ENCODE measurements at regions not wholly inside any gene's neighbourhood (a gene's known extent, or its start where the extent isn't known, plus 50 kb on each side); places are given as distances from the start of the nearest gene placed in this dataset.

GRCh38 chr2:236747925-236748324 is 178.3 kb downstream of the ACKR3 start:
- no peak for TF ChIP-seq PKNOX1 (IDR thresholded peaks at IDR 0.05)
- no peak for TF ChIP-seq FOXK2 (IDR thresholded peaks at IDR 0.05)
- no peak for TF ChIP-seq CTBP1 (IDR thresholded peaks at IDR 0.05; ENCODE audit: borderline replicate concordance)
- TF ChIP-seq L3MBTL2 (conservative IDR thresholded peaks at IDR 0.05) = no peak
- TF ChIP-seq ZNF384 (IDR thresholded peaks at IDR 0.05) = no peak
- TF ChIP-seq NFRKB (IDR thresholded peaks at IDR 0.05) = no peak
- POLR2A ChIA-PET = no interaction called here
- DNase-seq (ENCODE audit: extremely low spot score) = no peak
- CTCF ChIA-PET = no interaction called here

- POLR2A ChIA-PET = no interaction called here
- TF ChIP-seq L3MBTL2 (conservative IDR thresholded peaks at IDR 0.05) = no peak
- no peak for TF ChIP-seq LEF1 (IDR thresholded peaks at IDR 0.05; ENCODE audit: borderline replicate concordance)
- TF ChIP-seq FOXA1 (IDR thresholded peaks at IDR 0.05) = no peak
- no peak for TF ChIP-seq ZNF384 (IDR thresholded peaks at IDR 0.05)
- DNase-seq (ENCODE audit: extremely low spot score) = no peak
- CTCF ChIA-PET = no interaction called here
Measured at GRCh38 chr2:236748385-236748784, 178.8 kb downstream of the ACKR3 start.

DNA sequence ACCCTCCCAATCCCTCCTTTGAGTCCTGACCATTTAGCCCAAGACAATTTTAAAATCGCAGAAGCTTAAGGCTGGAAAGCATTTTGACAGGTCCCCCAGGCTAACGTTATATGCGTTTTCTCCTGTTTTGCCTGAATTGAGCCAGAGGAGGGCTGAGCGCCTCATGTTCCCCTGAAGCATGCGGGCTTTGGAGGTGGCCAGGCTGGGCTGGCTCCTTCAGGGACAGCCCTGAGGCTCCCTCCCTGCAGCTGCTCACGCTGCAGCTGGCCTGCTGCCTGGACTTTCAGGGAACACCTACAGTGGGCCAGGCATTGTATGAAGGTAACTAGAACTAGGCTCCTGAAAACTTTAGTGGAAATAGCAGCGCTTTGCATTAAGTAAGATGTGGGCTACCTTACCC is 179.2 kb downstream of the ACKR3 start:
- TF ChIP-seq CTBP1 (IDR thresholded peaks at IDR 0.05; ENCODE audit: borderline replicate concordance) (no peak), NFRKB (IDR thresholded peaks at IDR 0.05) (no peak), ZNF384 (IDR thresholded peaks at IDR 0.05) (no peak), FOXK2 (IDR thresholded peaks at IDR 0.05) (no peak), PKNOX1 (IDR thresholded peaks at IDR 0.05) (no peak), LEF1 (IDR thresholded peaks at IDR 0.05; ENCODE audit: borderline replicate concordance) (no peak), ELF4 (IDR thresholded peaks at IDR 0.05) (no peak), SP1 (IDR thresholded peaks at IDR 0.05) (no peak), HDGF (IDR thresholded peaks at IDR 0.05; ENCODE audit: borderline replicate concordance) (no peak), FOXM1 (IDR thresholded peaks at IDR 0.05; ENCODE audit: borderline replicate concordance) (no peak), TARDBP (IDR thresholded peaks at IDR 0.05) (no peak), FOXA1 (IDR thresholded peaks at IDR 0.05) (no peak), BHLHE40 (IDR thresholded peaks at IDR 0.05; ENCODE audit: borderline replicate concordance) (no peak), ARNT (IDR thresholded peaks at IDR 0.05) (no peak)
- ChIA-PET POLR2A (no interaction called here), CTCF (no interaction called here)
- no peak for DNase-seq (ENCODE audit: extremely low spot score)

- ChIA-PET POLR2A (no interaction called here), CTCF (no interaction called here)
- TF ChIP-seq NFRKB (IDR thresholded peaks at IDR 0.05) = no peak
- DNase-seq (ENCODE audit: extremely low spot score) = no peak
Measured at GRCh38 chr2:236749346-236749745, 179.7 kb downstream of the ACKR3 start.

GRCh38 chr2:236752096-236752495 is 182.5 kb downstream of the ACKR3 start:
- ChIA-PET CTCF (no interaction called here), POLR2A (no interaction called here)
- TF ChIP-seq NFRKB (IDR thresholded peaks at IDR 0.05) = no peak
- no peak for TF ChIP-seq L3MBTL2 (conservative IDR thresholded peaks at IDR 0.05)
- no peak for TF ChIP-seq ZNF384 (IDR thresholded peaks at IDR 0.05)
- TF ChIP-seq LEF1 (IDR thresholded peaks at IDR 0.05; ENCODE audit: borderline replicate concordance) = no peak
- no peak for TF ChIP-seq SUZ12 (IDR thresholded peaks at IDR 0.05)
- TF ChIP-seq SP1 (IDR thresholded peaks at IDR 0.05) = no peak
- TF ChIP-seq PKNOX1 (IDR thresholded peaks at IDR 0.05) = no peak
- TF ChIP-seq BHLHE40 (IDR thresholded peaks at IDR 0.05; ENCODE audit: borderline replicate concordance) = no peak
- no peak for TF ChIP-seq ARNT (IDR thresholded peaks at IDR 0.05)
- TF ChIP-seq ELF4 (IDR thresholded peaks at IDR 0.05) = no peak
- TF ChIP-seq FOXA1 (IDR thresholded peaks at IDR 0.05) = no peak
- TF ChIP-seq FOXM1 (IDR thresholded peaks at IDR 0.05; ENCODE audit: borderline replicate concordance) = no peak
- no peak for TF ChIP-seq HDGF (IDR thresholded peaks at IDR 0.05; ENCODE audit: borderline replicate concordance)
- no peak for TF ChIP-seq CTBP1 (IDR thresholded peaks at IDR 0.05; ENCODE audit: borderline replicate concordance)
- TF ChIP-seq FOXK2 (IDR thresholded peaks at IDR 0.05) = no peak
- no peak for TF ChIP-seq TARDBP (IDR thresholded peaks at IDR 0.05)
- no peak for DNase-seq (ENCODE audit: extremely low spot score)

DNA sequence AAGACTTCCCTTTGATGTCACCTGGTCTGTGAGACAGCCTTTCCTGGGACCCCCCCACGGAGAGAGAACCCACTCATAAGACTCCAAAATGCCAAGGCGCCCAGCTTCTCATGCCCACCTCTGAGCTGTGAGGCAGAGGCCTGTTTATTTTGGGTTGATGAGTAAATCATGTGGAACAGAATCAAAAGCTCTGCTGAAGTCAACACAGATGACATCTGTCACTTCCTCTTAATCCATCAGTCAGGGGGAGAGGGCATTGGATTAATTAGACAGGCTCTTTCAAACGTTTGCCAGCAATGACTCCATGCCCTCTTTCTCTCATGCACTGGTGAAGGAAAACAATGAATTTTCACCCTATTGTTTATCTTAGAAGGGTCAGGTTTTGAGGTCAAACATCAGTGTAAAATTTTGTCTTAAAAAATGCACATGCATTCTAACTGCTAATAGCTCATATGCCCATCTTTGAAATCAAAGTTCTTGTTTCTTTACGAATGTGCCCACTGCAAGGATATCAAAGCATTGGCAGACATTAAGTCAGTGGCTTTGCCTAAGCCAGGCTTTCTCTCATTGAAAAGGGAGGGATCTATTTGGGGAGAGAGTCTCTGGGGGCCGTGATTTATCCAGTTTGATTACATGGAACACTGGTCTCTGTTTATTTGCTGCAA is 184.1 kb downstream of the ACKR3 start:
- TF ChIP-seq HDGF (IDR thresholded peaks at IDR 0.05; ENCODE audit: borderline replicate concordance) = no peak
- no peak for TF ChIP-seq BHLHE40 (IDR thresholded peaks at IDR 0.05; ENCODE audit: borderline replicate concordance)
- TF ChIP-seq CTBP1 (IDR thresholded peaks at IDR 0.05; ENCODE audit: borderline replicate concordance) = no peak
- TF ChIP-seq FOXK2 (IDR thresholded peaks at IDR 0.05) = no peak
- TF ChIP-seq ELF4 (IDR thresholded peaks at IDR 0.05) = no peak
- no peak for TF ChIP-seq FOXM1 (IDR thresholded peaks at IDR 0.05; ENCODE audit: borderline replicate concordance)
- TF ChIP-seq LEF1 (IDR thresholded peaks at IDR 0.05; ENCODE audit: borderline replicate concordance) = no peak
- no peak for TF ChIP-seq L3MBTL2 (conservative IDR thresholded peaks at IDR 0.05)
- TF ChIP-seq NFRKB (IDR thresholded peaks at IDR 0.05) = no peak
- no peak for TF ChIP-seq FOXA1 (IDR thresholded peaks at IDR 0.05)
- no peak for TF ChIP-seq ZNF384 (IDR thresholded peaks at IDR 0.05)
- TF ChIP-seq ARNT (IDR thresholded peaks at IDR 0.05) = no peak
- no peak for TF ChIP-seq SP1 (IDR thresholded peaks at IDR 0.05)
- TF ChIP-seq SUZ12 (IDR thresholded peaks at IDR 0.05) = no peak
- TF ChIP-seq TARDBP (IDR thresholded peaks at IDR 0.05) = no peak
- TF ChIP-seq PKNOX1 (IDR thresholded peaks at IDR 0.05) = no peak
- no peak for DNase-seq (ENCODE audit: extremely low spot score)
- POLR2A ChIA-PET = no interaction called here
- CTCF ChIA-PET = no interaction called here

All from HEK293T (cell line).